HepG2 (cell line): ENCODE measurements at regions not wholly inside any gene's neighbourhood (a gene's known extent, or its start where the extent isn't known, plus 50 kb on each side); places are given as distances from the start of the nearest gene placed in this dataset.

Experiments used
- ATAC-seq: fragments of 200-7000 bp; cut with Tn5 transposase; 3 replicates; pipeline ENCODE4 v1.9.1; 2020; ENCODE audit warnings: mild to moderate bottlenecking, moderate library complexity
- BruUV-seq: library from RNA; stranded (reverse); fragments of 400-500 nt; replicated peaks from 2 replicates; lab custom pipeline; 2021; lab: Mats Ljungman, UMichigan
- CTCF ChIA-PET: fragments of 300-600 bp; formaldehyde crosslinking; extraction: SDS; loops from one replicate; lab custom pipeline; 2021; ENCODE audit warnings: low total read pairs, inconsistent platforms, low intra/inter-chr PET ratio; lab: Yijun Ruan, JAX
- POLR2A ChIA-PET: fragments of 350-600 bp; sonication (Branson Sonifier 250); formaldehyde crosslinking; loops from one replicate; lab custom pipeline; 2020; ENCODE audit warnings: antibody characterized with exemption, inconsistent platforms; lab: Yijun Ruan, JAX
- DNase-seq: peaks from one replicate; pipeline ENCODE4 v3.0.0-alpha.2; 2015; ENCODE audit warnings: low spot score
- FAIRE-seq: peaks from 3 replicates; lab custom pipeline; 2011; peaks lifted over from hg19 to GRCh38; lab: Jason Lieb, UNC
- H2AFZ ChIP-seq: one replicate; pipeline ENCODE4 v1.6.1; 2011; ENCODE audit warnings: low read length, inconsistent platforms
- H3K27ac ChIP-seq: fragments of 300-600 bp; 3 replicates; pipeline ENCODE4 v1.8.0; 2011; ENCODE audit warnings: mixed run types, mild to moderate bottlenecking, mixed read lengths, low read length, inconsistent platforms; ENCODE audit not compliant: insufficient read depth; ENCODE audit errors: extremely low read length
- H3K27me3 ChIP-seq, 2 experiments: fragments of 200-600 bp in 1 of 2; 2 replicates in 1 of 2; 3 replicates in 1 of 2; pipeline versions ENCODE4 v1.6.0 to v1.8.0; 2011; ENCODE audit warnings: low read length in 2 of 2, mild to moderate bottlenecking in 2 of 2, moderate library complexity in 2 of 2, inconsistent platforms in 1 of 2; ENCODE audit not compliant: insufficient read depth in 2 of 2, control insufficient read depth in 1 of 2
- H3K36me3 ChIP-seq, 2 experiments: fragments of 200-600 bp in 1 of 2; replicated peaks in 1 of 2; 2 replicates in 1 of 2; 3 replicates in 1 of 2; pipeline versions ENCODE4 v1.5.1 to v1.8.0; 2011; ENCODE audit warnings: low read length in 2 of 2, inconsistent platforms in 1 of 2; ENCODE audit not compliant: insufficient read depth in 2 of 2, control insufficient read depth in 1 of 2
- H3K4me1 ChIP-seq: 2 replicates; pipeline ENCODE4 v1.5.1; 2012; ENCODE audit warnings: low read length, inconsistent platforms; ENCODE audit not compliant: insufficient read depth
- H3K4me2 ChIP-seq: 2 replicates; pipeline ENCODE4 v1.6.0; 2011; ENCODE audit warnings: low read depth, low read length, inconsistent platforms
- H3K4me3 ChIP-seq, 3 experiments: fragments of 200-600 bp in 1 of 3; sonication (generic), shearing (Covaris generic) in 1 of 3; replicated peaks in 1 of 3; 2 replicates each; pipeline ENCODE4 v1.5.1; 2011 to 2016; ENCODE audit warnings: low read length in 3 of 3, inconsistent platforms in 2 of 3, low read depth in 2 of 3, mild to moderate bottlenecking in 2 of 3, control low read depth in 1 of 3, mixed read lengths in 1 of 3; ENCODE audit not compliant: insufficient read depth in 1 of 3
- H3K79me2 ChIP-seq: one replicate; pipeline ENCODE4 v1.6.1; 2011; ENCODE audit warnings: low read length, inconsistent platforms; ENCODE audit not compliant: insufficient read depth
- H3K9ac ChIP-seq: 2 replicates; pipeline ENCODE4 v1.6.0; 2011; ENCODE audit warnings: mild to moderate bottlenecking, low read depth, low read length, inconsistent platforms; ENCODE audit not compliant: insufficient read depth
- H3K9me3 ChIP-seq: 2 replicates; pipeline ENCODE4 v1.5.1; 2012; ENCODE audit warnings: mild to moderate bottlenecking, low read length
- H4K20me1 ChIP-seq: 2 replicates; pipeline ENCODE4 v1.6.0; 2011; ENCODE audit warnings: inconsistent platforms, mild to moderate bottlenecking, low read length, moderate library complexity; ENCODE audit not compliant: insufficient read depth
- MAFF ChIP-seq: IDR thresholded peaks from 2 replicates; pipeline ENCODE4 v1.6.1; 2011; ENCODE audit warnings: low read depth, low read length, improper control_type of control experiment
- MAFK ChIP-seq, 2 experiments: IDR thresholded peaks in 1 of 2; conservative IDR thresholded peaks in 1 of 2; 2 replicates each; pipeline ENCODE4 v1.6.1; 2011; ENCODE audit warnings: improper control_type of control experiment in 2 of 2, low read length in 2 of 2
- NFE2L1 ChIP-seq: sonication (generic); formaldehyde crosslinking; IDR thresholded peaks from 2 replicates; pipeline ENCODE4 v1.4.0; 2020; ENCODE audit warnings: missing genetic modification reagents, mild to moderate bottlenecking, borderline replicate concordance
- SNAPC2 ChIP-seq: sonication (generic); formaldehyde crosslinking; IDR thresholded peaks from 2 replicates; pipeline ENCODE4 v1.8.1; 2022; ENCODE audit warnings: mild to moderate bottlenecking, missing genetic modification reagents
- TBL1XR1 ChIP-seq: fragments of 150-350 bp; IDR thresholded peaks from 2 replicates; pipeline ENCODE4 v1.6.1; 2014; ENCODE audit warnings: borderline replicate concordance, low read length; ENCODE audit not compliant: partially characterized antibody
- ZBTB21 ChIP-seq: sonication (generic); formaldehyde crosslinking; IDR thresholded peaks from 2 replicates; pipeline ENCODE4 v1.4.0; 2020; ENCODE audit warnings: missing genetic modification reagents
- ZMYM3 ChIP-seq: sonication (generic); formaldehyde crosslinking; IDR thresholded peaks from 2 replicates; pipeline ENCODE4 v1.5.1; 2020; ENCODE audit warnings: mild to moderate bottlenecking, missing genetic modification reagents
- ZNF124 ChIP-seq: sonication (generic); formaldehyde crosslinking; IDR thresholded peaks from 2 replicates; pipeline ENCODE4 v1.4.0; 2020; ENCODE audit warnings: missing genetic modification reagents
- WGBS: methylation state at CpG from one replicate; pipeline ENCODE4 v1.1.6; 2017; ENCODE audit warnings: low lambda C conversion rate; 5-methylcytosine and 5-hydroxymethylcytosine counted together
- in situ Hi-C: cut with HindIII; loops from 2 replicates; pipeline ENCODE4 v1.10.0; 2017; ENCODE audit warnings: low pct_unique_long_range_greater_than_20kb; ENCODE audit not compliant: extremely low pct_ligation_motif_present
- intact Hi-C: fragments of 100-400 bp; cut with micrococcal nuclease; formaldehyde crosslinking; loops from one replicate; pipeline ENCODE4 v1.10.0; 2022; ENCODE audit not compliant: unreplicated experiment
- TF ChIP-seq, protein P1 (sequence below): sonication (generic); formaldehyde crosslinking; IDR thresholded peaks from 2 replicates; pipeline ENCODE4 v1.4.0; 2020; ENCODE audit warnings: missing genetic modification reagents, borderline replicate concordance
- TF ChIP-seq, protein P2 (sequence below): sonication (generic); formaldehyde crosslinking; IDR thresholded peaks from 2 replicates; pipeline ENCODE4 v1.5.0; 2020; ENCODE audit warnings: missing genetic modification reagents, mild to moderate bottlenecking, borderline replicate concordance
- TF ChIP-seq, protein P3 (sequence below): sonication (generic); formaldehyde crosslinking; IDR thresholded peaks from 2 replicates; pipeline ENCODE4 v1.9.0; 2021; ENCODE audit warnings: missing genetic modification reagents, mild to moderate bottlenecking, borderline replicate concordance

DNA sequence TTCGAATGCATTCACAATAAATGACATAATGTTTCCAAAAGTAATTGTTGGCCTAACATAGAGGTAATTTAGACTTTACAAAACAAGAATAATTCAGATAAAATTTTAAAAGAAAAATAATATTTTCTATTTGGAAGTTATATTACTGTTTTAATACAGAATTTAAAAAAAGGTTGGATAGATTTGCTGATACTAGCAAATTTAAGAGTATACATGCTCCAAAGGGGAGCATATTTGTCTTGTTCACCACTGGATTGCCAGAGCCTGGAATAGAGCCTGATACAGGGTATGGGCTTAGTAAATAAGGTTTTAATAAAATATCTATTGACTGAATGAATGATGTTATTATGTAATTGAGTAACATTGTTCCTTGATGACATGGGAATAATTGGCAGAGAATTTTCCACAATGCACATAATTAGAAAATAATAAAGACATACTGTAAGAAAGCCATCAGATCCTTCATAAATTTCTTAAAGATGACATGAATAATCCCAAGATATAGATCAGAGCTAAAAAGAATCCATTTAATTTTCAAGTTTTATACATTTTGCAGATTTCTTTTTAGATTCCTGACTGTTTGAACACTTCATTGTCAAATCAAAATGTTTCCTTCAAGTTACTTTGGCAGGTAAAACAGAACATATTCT lies 305.3 kb downstream of the SLC6A15 start:
- TF ChIP-seq ZBTB21 (CRISPR knock-in tag): no peak
- peak; percentile 48; the same call in 1 of the 2 replicates for TF ChIP-seq MAFF
- TF ChIP-seq ZMYM3 (CRISPR knock-in tag): no peak
- peak; percentile 49 to 75; a peak in 3 of 4 replicates for TF ChIP-seq MAFK (conservative IDR thresholded peaks at IDR 0.05 in 1 of 2, IDR thresholded peaks at IDR 0.05 in 1 of 2; ENCODE audit: low read length in 2 of 2)
- H3K27me3 ChIP-seq: no peaks in the 10 kb centered on the region; a peak in 1 of 5 replicates
- CTCF ChIA-PET: no interaction called here
- no peak overlapping the region for H3K9ac ChIP-seq
- POLR2A ChIA-PET: no interaction called here
- no peaks in the 10 kb centered on the region for H4K20me1 ChIP-seq
- no peaks in the 10 kb centered on the region for H3K79me2 ChIP-seq
- no peaks in the 10 kb centered on the region for H3K36me3 ChIP-seq
- no peak for DNase-seq
- BruUV-seq: no TSS peak
- no peak overlapping the region for H3K4me3 ChIP-seq
- H3K4me1 ChIP-seq: no peaks in the 10 kb centered on the region
- H2AFZ ChIP-seq: no peak overlapping the region
- no peak overlapping the region for H3K27ac ChIP-seq
- in situ Hi-C loops (no loop called here), intact Hi-C loops (no loop called here)
- no peak overlapping the region for H3K4me2 ChIP-seq
- no peaks in the 10 kb centered on the region for H3K9me3 ChIP-seq
- 2% methylated on average over 1 of the region's 1 CpG for WGBS
- FAIRE-seq: no peak
- no peak for ATAC-seq

DNA sequence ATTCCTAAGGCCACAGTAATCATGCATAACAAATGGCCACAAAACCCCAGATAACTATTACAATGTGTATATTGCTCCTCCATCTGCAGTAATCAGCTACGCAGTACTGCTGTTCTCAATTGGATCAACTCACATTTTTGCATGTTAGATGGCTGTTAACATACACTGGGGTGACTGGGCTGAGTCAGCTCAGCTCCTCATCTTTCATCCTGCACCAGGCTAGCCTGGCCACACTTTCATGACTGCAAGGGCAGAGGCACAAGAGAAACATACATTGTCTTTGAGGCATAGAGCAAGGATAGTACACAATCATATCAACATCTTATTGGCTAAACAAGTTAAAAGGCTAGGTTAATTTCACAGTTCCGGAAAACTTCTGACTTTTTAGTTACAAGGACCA lies 306.6 kb downstream of the SLC6A15 start:
- Histone ChIP-seq H3K4me3 (no peak overlapping the region), H3K36me3 (no peaks in the 10 kb centered on the region), H3K79me2 (no peaks in the 10 kb centered on the region), H3K27ac (no peak overlapping the region), H3K4me2 (no peak overlapping the region), H3K9ac (no peak overlapping the region), H2AFZ (no peak overlapping the region), H4K20me1 (no peaks in the 10 kb centered on the region), H3K4me1 (no peaks in the 10 kb centered on the region), H3K9me3 (no peaks in the 10 kb centered on the region), H3K27me3 (no peaks in the 10 kb centered on the region; a peak in 1 of 5 replicates)
- CTCF ChIA-PET: no interaction called here
- 34% methylated on average over 2 of the region's 2 CpGs for WGBS
- POLR2A ChIA-PET: no interaction called here
- ATAC-seq: no peak
- in situ Hi-C loops (no loop called here), intact Hi-C loops (no loop called here)
- no peak for DNase-seq
- no TSS peak for BruUV-seq
- FAIRE-seq: no peak
- TF ChIP-seq, protein P1, sequence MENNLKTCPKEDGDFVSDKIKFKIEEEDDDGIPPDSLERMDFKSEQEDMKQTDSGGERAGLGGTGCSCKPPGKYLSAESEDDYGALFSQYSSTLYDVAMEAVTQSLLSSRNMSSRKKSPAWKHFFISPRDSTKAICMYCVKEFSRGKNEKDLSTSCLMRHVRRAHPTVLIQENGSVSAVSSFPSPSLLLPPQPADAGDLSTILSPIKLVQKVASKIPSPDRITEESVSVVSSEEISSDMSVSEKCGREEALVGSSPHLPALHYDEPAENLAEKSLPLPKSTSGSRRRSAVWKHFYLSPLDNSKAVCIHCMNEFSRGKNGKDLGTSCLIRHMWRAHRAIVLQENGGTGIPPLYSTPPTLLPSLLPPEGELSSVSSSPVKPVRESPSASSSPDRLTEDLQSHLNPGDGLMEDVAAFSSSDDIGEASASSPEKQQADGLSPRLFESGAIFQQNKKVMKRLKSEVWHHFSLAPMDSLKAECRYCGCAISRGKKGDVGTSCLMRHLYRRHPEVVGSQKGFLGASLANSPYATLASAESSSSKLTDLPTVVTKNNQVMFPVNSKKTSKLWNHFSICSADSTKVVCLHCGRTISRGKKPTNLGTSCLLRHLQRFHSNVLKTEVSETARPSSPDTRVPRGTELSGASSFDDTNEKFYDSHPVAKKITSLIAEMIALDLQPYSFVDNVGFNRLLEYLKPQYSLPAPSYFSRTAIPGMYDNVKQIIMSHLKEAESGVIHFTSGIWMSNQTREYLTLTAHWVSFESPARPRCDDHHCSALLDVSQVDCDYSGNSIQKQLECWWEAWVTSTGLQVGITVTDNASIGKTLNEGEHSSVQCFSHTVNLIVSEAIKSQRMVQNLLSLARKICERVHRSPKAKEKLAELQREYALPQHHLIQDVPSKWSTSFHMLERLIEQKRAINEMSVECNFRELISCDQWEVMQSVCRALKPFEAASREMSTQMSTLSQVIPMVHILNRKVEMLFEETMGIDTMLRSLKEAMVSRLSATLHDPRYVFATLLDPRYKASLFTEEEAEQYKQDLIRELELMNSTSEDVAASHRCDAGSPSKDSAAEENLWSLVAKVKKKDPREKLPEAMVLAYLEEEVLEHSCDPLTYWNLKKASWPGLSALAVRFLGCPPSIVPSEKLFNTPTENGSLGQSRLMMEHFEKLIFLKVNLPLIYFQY (CRISPR knock-in tag): no peak
- TF ChIP-seq ZNF124 (no peak), NFE2L1 (CRISPR knock-in tag) (no peak), TBL1XR1 (no peak), SNAPC2 (no peak)
- TF ChIP-seq, protein P2, sequence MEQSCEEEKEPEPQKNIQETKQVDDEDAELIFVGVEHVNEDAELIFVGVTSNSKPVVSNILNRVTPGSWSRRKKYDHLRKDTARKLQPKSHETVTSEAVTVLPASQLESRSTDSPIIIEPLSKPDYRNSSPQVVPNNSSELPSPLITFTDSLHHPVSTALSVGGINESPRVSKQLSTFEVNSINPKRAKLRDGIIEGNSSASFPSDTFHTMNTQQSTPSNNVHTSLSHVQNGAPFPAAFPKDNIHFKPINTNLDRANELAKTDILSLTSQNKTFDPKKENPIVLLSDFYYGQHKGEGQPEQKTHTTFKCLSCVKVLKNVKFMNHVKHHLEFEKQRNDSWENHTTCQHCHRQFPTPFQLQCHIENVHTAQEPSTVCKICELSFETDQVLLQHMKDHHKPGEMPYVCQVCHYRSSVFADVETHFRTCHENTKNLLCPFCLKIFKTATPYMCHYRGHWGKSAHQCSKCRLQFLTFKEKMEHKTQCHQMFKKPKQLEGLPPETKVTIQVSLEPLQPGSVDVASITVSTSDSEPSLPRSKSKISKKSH: no peak
- TF ChIP-seq, protein P3, sequence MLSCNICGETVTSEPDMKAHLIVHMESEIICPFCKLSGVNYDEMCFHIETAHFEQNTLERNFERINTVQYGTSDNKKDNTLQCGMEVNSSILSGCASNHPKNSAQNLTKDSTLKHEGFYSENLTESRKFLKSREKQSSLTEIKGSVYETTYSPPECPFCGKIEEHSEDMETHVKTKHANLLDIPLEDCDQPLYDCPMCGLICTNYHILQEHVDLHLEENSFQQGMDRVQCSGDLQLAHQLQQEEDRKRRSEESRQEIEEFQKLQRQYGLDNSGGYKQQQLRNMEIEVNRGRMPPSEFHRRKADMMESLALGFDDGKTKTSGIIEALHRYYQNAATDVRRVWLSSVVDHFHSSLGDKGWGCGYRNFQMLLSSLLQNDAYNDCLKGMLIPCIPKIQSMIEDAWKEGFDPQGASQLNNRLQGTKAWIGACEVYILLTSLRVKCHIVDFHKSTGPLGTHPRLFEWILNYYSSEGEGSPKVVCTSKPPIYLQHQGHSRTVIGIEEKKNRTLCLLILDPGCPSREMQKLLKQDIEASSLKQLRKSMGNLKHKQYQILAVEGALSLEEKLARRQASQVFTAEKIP (CRISPR knock-in tag): no peak
